ENCODE measurements at regions not wholly inside any gene's neighbourhood (a gene's known extent, or its start where the extent isn't known, plus 50 kb on each side); places are given as distances from the start of the nearest gene placed in this dataset.

GRCh38 chr14:87879389-87879788 is 113.6 kb downstream of the GALC start:
- no peak for DNase-seq

- DNase-seq, result no peak
Observed at GRCh38 chr14:87878959-87879358, 114.0 kb downstream of the GALC start.

GRCh38 chr14:87877877-87878276 is 115.1 kb downstream of the GALC start:
- no peak for DNase-seq

GRCh38 chr14:87874676-87875075 is 118.3 kb downstream of the GALC start:
- no peak for DNase-seq

GRCh38 chr14:87873741-87874140 is 119.2 kb downstream of the GALC start:
- no peak for DNase-seq

- DNase-seq, result no peak
Observed at GRCh38 chr14:87869619-87870583, 123.1 kb downstream of the GALC start.

GRCh38 chr14:87868920-87869319 is 124.1 kb downstream of the GALC start:
- no peak for DNase-seq

- no peak for DNase-seq
Observed at GRCh38 chr14:87866116-87866515, 126.9 kb downstream of the GALC start.

GRCh38 chr14:87864356-87865270 is 128.4 kb downstream of the GALC start:
- no peak for DNase-seq

GRCh38 chr14:87863047-87863446 is 129.9 kb downstream of the GALC start:
- DNase-seq, result no peak

- no peak for DNase-seq
Observed at GRCh38 chr14:87852107-87852506, 140.9 kb downstream of the GALC start.

- DNase-seq, result no peak
Observed at GRCh38 chr14:87851190-87851589, 141.8 kb downstream of the GALC start.

- no peak for DNase-seq
Observed at GRCh38 chr14:87847216-87847755, 145.7 kb downstream of the GALC start.

- DNase-seq, result no peak
Observed at GRCh38 chr14:87840906-87841305, 152.1 kb downstream of the GALC start.

- DNase-seq, result no peak
Observed at GRCh38 chr14:87838931-87839330, 154.1 kb downstream of the GALC start.

GRCh38 chr14:87837296-87837695 is 155.7 kb downstream of the GALC start:
- DNase-seq, result no peak

GRCh38 chr14:87834594-87834993 is 158.4 kb downstream of the GALC start:
- DNase-seq, result no peak

GRCh38 chr14:87833026-87833425 is 160.0 kb downstream of the GALC start:
- DNase-seq, result no peak

- DNase-seq, result no peak
Observed at GRCh38 chr14:87830443-87831096, 162.4 kb downstream of the GALC start.

- DNase-seq, result no peak
Observed at GRCh38 chr14:87829543-87829942, 163.4 kb downstream of the GALC start.

GRCh38 chr14:87824266-87824665 is 168.7 kb downstream of the GALC start:
- no peak for DNase-seq

GRCh38 chr14:87816416-87816815 is 176.6 kb downstream of the GALC start:
- peak; percentile 48 for DNase-seq

GRCh38 chr14:87815121-87815520 is 177.9 kb downstream of the GALC start:
- DNase-seq, result no peak
